ENCODE measurements at regions not wholly inside any gene's neighbourhood (a gene's known extent, or its start where the extent isn't known, plus 50 kb on each side); places are given as distances from the start of the nearest gene placed in this dataset.

- WGBS (ENCODE audit: insufficient coverage, insufficient replicate concordance, low lambda C conversion rate, missing lambda C conversion rate) = 38% methylated on average over 14 of the region's 14 CpGs
Observed at GRCh38 chr12:41998436-41998835, 146.2 kb downstream of the GXYLT1 start.

GRCh38 chr12:41993283-41993682 is 151.4 kb downstream of the GXYLT1 start:
- CTCF ChIA-PET = interaction anchor here (3.5 kb wide), 1 partner anchor 31 kb away, joined by 13 read pairs; no protein-coding TSS in a partner anchor
- H3K4me1 ChIP-seq (ENCODE audit: control insufficient read depth, insufficient read depth, low read length) = no peaks in the 10 kb centered on the region
- H3K9me3 ChIP-seq (replicated peaks; ENCODE audit: control insufficient read depth, insufficient read depth, low read length) = no peaks in the 10 kb centered on the region
- DNase-seq (ENCODE audit: low read depth, low spot score) (no peak), ATAC-seq (no peak), FAIRE-seq (no peak)
- H3K27ac ChIP-seq (ENCODE audit: control insufficient read depth, insufficient read depth) = no peak overlapping the region
- no peaks in the 10 kb centered on the region for H4K20me1 ChIP-seq (ENCODE audit: control insufficient read depth, insufficient read depth)
- 0% methylated on average over 2 of the region's 2 CpGs for WGBS (ENCODE audit: insufficient coverage, insufficient replicate concordance, low lambda C conversion rate, missing lambda C conversion rate)
- BruUV-seq (replicated peaks) = no TSS peak
- intact Hi-C loops (cut with micrococcal nuclease; ENCODE audit: unreplicated experiment) = no loop called here
- POLR2A ChIA-PET = no interaction called here
- H3K4me2 ChIP-seq (ENCODE audit: control insufficient read depth, insufficient read depth) = no peak overlapping the region
- TF ChIP-seq CHD4 (IDR thresholded peaks at IDR 0.05) = no peak
- no peak overlapping the region for H3K9ac ChIP-seq (ENCODE audit: control insufficient read depth, insufficient read depth, low read length)
- in situ Hi-C loops (cut with MboI) = no loop called here
- RAD21 ChIA-PET (ENCODE audit: unreplicated experiment) = no interaction called here
- H3K36me3 ChIP-seq (ENCODE audit: control insufficient read depth in 2 of 2, insufficient read depth in 2 of 2, low read length in 1 of 2) = no peaks in the 10 kb centered on the region
- SMC1A ChIA-PET (ENCODE audit: uncharacterized antibody, unreplicated experiment) = interaction anchor here (0.6 kb wide), 1 partner anchor 286 kb away, joined by 4 read pairs; no protein-coding TSS in a partner anchor
- H3K27me3 ChIP-seq (replicated peaks in 1 of 2; ENCODE audit: control insufficient read depth in 2 of 2, insufficient read depth in 2 of 2, low read length in 1 of 2) = no peaks in the 10 kb centered on the region
- H3K79me2 ChIP-seq (ENCODE audit: control insufficient read depth, insufficient read depth, low read length) = no peaks in the 10 kb centered on the region
- H3K4me3 ChIP-seq = no peak overlapping the region
- H2AFZ ChIP-seq (ENCODE audit: control insufficient read depth, low read depth, low read length) = no peak overlapping the region

More at GRCh38 chr12:41998436-41998835, 146.2 kb downstream of the GXYLT1 start:
- H3K4me2 ChIP-seq (ENCODE audit: control insufficient read depth, insufficient read depth) = no peak overlapping the region
- no peak for ATAC-seq
- H3K27me3 ChIP-seq (replicated peaks in 1 of 2; ENCODE audit: control insufficient read depth in 2 of 2, insufficient read depth in 2 of 2, low read length in 1 of 2) = no peaks in the 10 kb centered on the region; a peak in 1 of 4 replicates
- no peak overlapping the region for H2AFZ ChIP-seq (ENCODE audit: control insufficient read depth, low read depth, low read length)
- no peak for TF ChIP-seq CHD1 (IDR thresholded peaks at IDR 0.05; ENCODE audit: low read depth, low read length)
- H3K27ac ChIP-seq (ENCODE audit: control insufficient read depth, insufficient read depth) = no peak overlapping the region
- H4K20me1 ChIP-seq (ENCODE audit: control insufficient read depth, insufficient read depth) = no peaks in the 10 kb centered on the region
- no peak for DNase-seq (ENCODE audit: low read depth, low spot score)
- no peak for FAIRE-seq
- H3K36me3 ChIP-seq (ENCODE audit: control insufficient read depth in 2 of 2, insufficient read depth in 2 of 2, low read length in 1 of 2) = no peaks in the 10 kb centered on the region
- SMC1A ChIA-PET (ENCODE audit: uncharacterized antibody, unreplicated experiment) = no interaction called here
- CTCF ChIA-PET = interaction anchor here (1.2 kb wide), 1 partner anchor 26 kb away, joined by 3 read pairs; no protein-coding TSS in a partner anchor
- RAD21 ChIA-PET (ENCODE audit: unreplicated experiment) = no interaction called here
- H3K4me1 ChIP-seq (ENCODE audit: control insufficient read depth, insufficient read depth, low read length) = no peaks in the 10 kb centered on the region
- intact Hi-C loops (cut with micrococcal nuclease; ENCODE audit: unreplicated experiment) = no loop called here
- POLR2A ChIA-PET = no interaction called here
- H3K9ac ChIP-seq (ENCODE audit: control insufficient read depth, insufficient read depth, low read length) = no peak overlapping the region
- in situ Hi-C loops (cut with MboI) = no loop called here
- no peaks in the 10 kb centered on the region for H3K9me3 ChIP-seq (replicated peaks; ENCODE audit: control insufficient read depth, insufficient read depth, low read length)
- no TSS peak for BruUV-seq (replicated peaks)
- no peak overlapping the region for H3K4me3 ChIP-seq
- no peaks in the 10 kb centered on the region for H3K79me2 ChIP-seq (ENCODE audit: control insufficient read depth, insufficient read depth, low read length)

All from GM12878 (cell line).